BJ (cell line): ENCODE measurements at regions not wholly inside any gene's neighbourhood (a gene's known extent, or its start where the extent isn't known, plus 50 kb on each side); places are given as distances from the start of the nearest gene placed in this dataset.
A peak's percentile ranks its signal among the peaks of the same experiment; 100 is the strongest.

Source experiments
- CTCF ChIA-PET: fragments of 350-600 bp; formaldehyde crosslinking; extraction: SDS; loops from one replicate; lab custom pipeline; 2021; ENCODE audit warnings: antibody characterized with exemption, inconsistent platforms; lab: Yijun Ruan, JAX
- POLR2A ChIA-PET: fragments of 300-600 bp; sonication (Branson Sonifier 250); formaldehyde crosslinking; extraction: SDS; loops from one replicate; lab custom pipeline; 2021; ENCODE audit warnings: antibody characterized with exemption; lab: Charles Lee
- DNase-seq: peaks from one replicate; pipeline ENCODE4 v3.0.0-alpha.2; 2011; ENCODE audit warnings: low read depth
- H3K27me3 ChIP-seq: 2 replicates; pipeline ENCODE4 v1.6.0; 2011; ENCODE audit warnings: low read length; ENCODE audit not compliant: control insufficient read depth, insufficient read depth
- H3K36me3 ChIP-seq: 2 replicates; pipeline ENCODE4 v1.5.1; 2011; ENCODE audit warnings: low read length; ENCODE audit not compliant: control insufficient read depth, insufficient read depth
- H3K4me3 ChIP-seq: 2 replicates; pipeline ENCODE4 v1.5.1; 2011; ENCODE audit warnings: low read depth, mild to moderate bottlenecking, control low read depth, low read length
- CTCF ChIP-seq: IDR thresholded peaks from 2 replicates; pipeline ENCODE4 v1.5.1; 2011; ENCODE audit warnings: low read depth, mild to moderate bottlenecking, control low read depth, inconsistent platforms, low read length, moderate library complexity; ENCODE audit not compliant: insufficient read depth

GRCh38 chr1:209356976-209357377 lies 226.5 kb upstream of the CAMK1G start:
- Histone ChIP-seq H3K36me3 (no peaks in the 10 kb centered on the region), H3K4me3 (no peak overlapping the region), H3K27me3 (no peaks in the 10 kb centered on the region)
- no peak for TF ChIP-seq CTCF
- CTCF ChIA-PET = interaction anchor here (1.1 kb wide), 1 partner anchor 78 kb away, joined by 3 read pairs; no protein-coding TSS in a partner anchor
- DNase-seq = no peak
- POLR2A ChIA-PET = no interaction called here

- no peak for TF ChIP-seq CTCF
- Histone ChIP-seq H3K27me3 (no peaks in the 10 kb centered on the region), H3K4me3 (no peak overlapping the region), H3K36me3 (no peaks in the 10 kb centered on the region)
- DNase-seq = no peak
- POLR2A ChIA-PET = no interaction called here
- CTCF ChIA-PET = interaction anchor here (1.0 to 4.3 kb wide), 2 partner anchors 9 to 28 kb away, joined by 3 to 35 read pairs; no protein-coding TSS in a partner anchor
Observed at GRCh38 chr1:209363112-209363511, 220.4 kb upstream of the CAMK1G start.

GRCh38 chr1:209364716-209365115 lies 218.8 kb upstream of the CAMK1G start:
- DNase-seq = no peak
- Histone ChIP-seq H3K36me3 (no peaks in the 10 kb centered on the region), H3K4me3 (no peak overlapping the region), H3K27me3 (no peaks in the 10 kb centered on the region)
- no peak for TF ChIP-seq CTCF
- CTCF ChIA-PET = interaction anchor here (0.6 to 4.3 kb wide), 4 partner anchors 9 to 1568 kb away, joined by 3 to 35 read pairs (median 5); no protein-coding TSS in a partner anchor
- POLR2A ChIA-PET = no interaction called here

GRCh38 chr1:209367061-209367772 lies 216.3 kb upstream of the CAMK1G start:
- H3K27me3 ChIP-seq = no peaks in the 10 kb centered on the region
- ChIA-PET POLR2A (no interaction called here), CTCF (interaction anchor here (0.9 to 3.1 kb wide), 5 partner anchors 9 to 68 kb away, joined by 3 to 24 read pairs (median 7); no protein-coding TSS in a partner anchor)
- no peak for DNase-seq
- no peak for TF ChIP-seq CTCF
- no peak overlapping the region for H3K4me3 ChIP-seq
- no peaks in the 10 kb centered on the region for H3K36me3 ChIP-seq

GRCh38 chr1:209368864-209369598 lies 214.5 kb upstream of the CAMK1G start:
- CTCF ChIA-PET = interaction anchor here (3.1 kb wide), 1 partner anchor 15 kb away, joined by 24 read pairs; no protein-coding TSS in a partner anchor
- peak; percentile 86 for DNase-seq

More at GRCh38 chr1:209368864-209369598, 214.5 kb upstream of the CAMK1G start:
- TF ChIP-seq CTCF = no peak
- POLR2A ChIA-PET = no interaction called here
- H3K36me3 ChIP-seq = no peaks in the 10 kb centered on the region
- H3K27me3 ChIP-seq = no peaks in the 10 kb centered on the region
- H3K4me3 ChIP-seq = no peak overlapping the region
